ENCODE measurements at regions not wholly inside any gene's neighbourhood (a gene's known extent, or its start where the extent isn't known, plus 50 kb on each side); places are given as distances from the start of the nearest gene placed in this dataset.

DNA sequence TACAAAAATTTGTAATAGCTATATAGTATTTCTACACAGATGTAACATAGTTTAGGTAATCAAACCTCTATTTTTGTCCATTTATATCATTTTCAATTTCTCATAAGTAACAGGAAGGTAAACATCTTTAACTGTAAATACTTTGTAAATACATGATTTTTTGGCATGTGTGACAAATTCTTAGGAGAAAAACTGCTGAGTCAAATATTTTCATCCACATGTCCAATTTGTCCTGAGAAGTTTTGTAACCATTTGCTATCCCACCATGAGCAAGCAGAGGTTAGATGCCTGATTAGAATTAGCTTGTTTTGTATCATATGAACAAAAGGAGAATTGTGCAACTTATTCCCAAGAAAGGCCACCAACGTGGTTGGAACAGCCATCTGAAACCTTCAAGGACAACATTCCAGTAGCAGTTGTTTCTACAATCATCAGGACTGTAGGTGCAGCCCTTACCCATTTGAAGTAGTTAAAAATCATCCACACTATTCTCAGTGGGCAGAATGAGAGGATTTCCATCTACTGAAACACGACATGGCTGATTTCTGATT, 139.6 kb upstream of the MPPED2 start:
- Histone ChIP-seq H3K9ac (ENCODE audit: low read length) (no peak overlapping the region), H3K4me3 (ENCODE audit: insufficient read depth, low read depth, low read length) (no peak overlapping the region), H3K4me2 (ENCODE audit: low read length) (no peak overlapping the region), H3K79me2 (ENCODE audit: insufficient read depth, low read length) (no peaks in the 10 kb centered on the region), H3K36me3 (ENCODE audit: insufficient read depth, low read length) (no peaks in the 10 kb centered on the region), H3K27ac (ENCODE audit: low read depth, low read length) (no peak overlapping the region), H2AFZ (ENCODE audit: low read depth, low read length) (no peak overlapping the region), H3K27me3 (ENCODE audit: insufficient read depth, low read length) (no peaks in the 10 kb centered on the region), H4K20me1 (ENCODE audit: insufficient read depth, low read length) (no peaks in the 10 kb centered on the region), H3K4me1 (ENCODE audit: insufficient read depth, low read length) (no peaks in the 10 kb centered on the region), H3K9me3 (ENCODE audit: insufficient read depth, low read depth, low read length) (no peaks in the 10 kb centered on the region)
- DNase-seq (ENCODE audit: low read depth) (no peak), FAIRE-seq (no peak)
- Mint-ChIP-seq H3K4me3 (ENCODE audit: unreplicated experiment) (no peak overlapping the region), H3K27me3 (ENCODE audit: low read depth, unreplicated experiment) (peaks cover 3% of the 10 kb centered on the region), H3K27ac (ENCODE audit: unreplicated experiment) (no peak overlapping the region), H3K9me3 (ENCODE audit: unreplicated experiment) (no peaks in the 10 kb centered on the region), H3K36me3 (ENCODE audit: low read depth, unreplicated experiment) (no peaks in the 10 kb centered on the region), H3K4me1 (ENCODE audit: low read depth, unreplicated experiment) (no peaks in the 10 kb centered on the region)
- TF ChIP-seq EZH2 (IDR thresholded peaks at IDR 0.05; ENCODE audit: insufficient read depth, low read length): no peak
- TF ChIP-seq, protein P1, sequence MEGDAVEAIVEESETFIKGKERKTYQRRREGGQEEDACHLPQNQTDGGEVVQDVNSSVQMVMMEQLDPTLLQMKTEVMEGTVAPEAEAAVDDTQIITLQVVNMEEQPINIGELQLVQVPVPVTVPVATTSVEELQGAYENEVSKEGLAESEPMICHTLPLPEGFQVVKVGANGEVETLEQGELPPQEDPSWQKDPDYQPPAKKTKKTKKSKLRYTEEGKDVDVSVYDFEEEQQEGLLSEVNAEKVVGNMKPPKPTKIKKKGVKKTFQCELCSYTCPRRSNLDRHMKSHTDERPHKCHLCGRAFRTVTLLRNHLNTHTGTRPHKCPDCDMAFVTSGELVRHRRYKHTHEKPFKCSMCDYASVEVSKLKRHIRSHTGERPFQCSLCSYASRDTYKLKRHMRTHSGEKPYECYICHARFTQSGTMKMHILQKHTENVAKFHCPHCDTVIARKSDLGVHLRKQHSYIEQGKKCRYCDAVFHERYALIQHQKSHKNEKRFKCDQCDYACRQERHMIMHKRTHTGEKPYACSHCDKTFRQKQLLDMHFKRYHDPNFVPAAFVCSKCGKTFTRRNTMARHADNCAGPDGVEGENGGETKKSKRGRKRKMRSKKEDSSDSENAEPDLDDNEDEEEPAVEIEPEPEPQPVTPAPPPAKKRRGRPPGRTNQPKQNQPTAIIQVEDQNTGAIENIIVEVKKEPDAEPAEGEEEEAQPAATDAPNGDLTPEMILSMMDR (IDR thresholded peaks at IDR 0.05; ENCODE audit: insufficient read depth, low read depth, low read length): no peak

DNA sequence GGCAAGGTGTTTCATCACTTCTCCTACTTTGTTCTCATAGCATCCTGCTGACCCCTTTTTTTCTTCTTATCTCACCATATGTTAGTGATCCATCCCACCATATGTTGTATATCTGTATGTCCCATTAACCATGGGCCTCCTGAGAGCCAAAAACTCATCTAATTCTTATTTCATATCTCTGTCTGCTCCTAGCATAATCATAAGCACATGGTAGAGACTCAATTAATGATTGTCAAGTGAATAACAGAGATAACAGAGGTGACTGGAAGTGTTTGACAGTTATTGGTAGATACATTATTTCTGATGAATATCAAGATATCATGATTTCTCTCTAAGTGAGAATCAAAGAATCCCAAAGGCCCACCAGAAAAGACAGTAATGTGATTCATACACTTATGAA, 138.1 kb upstream of the MPPED2 start:
- Mint-ChIP-seq H3K4me3 (ENCODE audit: unreplicated experiment) (no peak overlapping the region), H3K27ac (ENCODE audit: unreplicated experiment) (no peak overlapping the region), H3K4me1 (ENCODE audit: low read depth, unreplicated experiment) (no peaks in the 10 kb centered on the region), H3K36me3 (ENCODE audit: low read depth, unreplicated experiment) (no peaks in the 10 kb centered on the region), H3K27me3 (ENCODE audit: low read depth, unreplicated experiment) (peaks cover 4% of the 10 kb centered on the region), H3K9me3 (ENCODE audit: unreplicated experiment) (no peaks in the 10 kb centered on the region)
- H3K4me3 ChIP-seq (ENCODE audit: insufficient read depth, low read depth, low read length): no peak overlapping the region
- H3K79me2 ChIP-seq (ENCODE audit: insufficient read depth, low read length): no peaks in the 10 kb centered on the region
- no peaks in the 10 kb centered on the region for H3K27me3 ChIP-seq (ENCODE audit: insufficient read depth, low read length)
- H3K9ac ChIP-seq (ENCODE audit: low read length): no peak overlapping the region
- no peaks in the 10 kb centered on the region for H3K4me1 ChIP-seq (ENCODE audit: insufficient read depth, low read length)
- H2AFZ ChIP-seq (ENCODE audit: low read depth, low read length): no peak overlapping the region
- TF ChIP-seq, protein P1 (IDR thresholded peaks at IDR 0.05; ENCODE audit: insufficient read depth, low read depth, low read length): no peak
- TF ChIP-seq EZH2 (IDR thresholded peaks at IDR 0.05; ENCODE audit: insufficient read depth, low read length): no peak
- H3K36me3 ChIP-seq (ENCODE audit: insufficient read depth, low read length): no peaks in the 10 kb centered on the region
- no peak for FAIRE-seq
- H3K27ac ChIP-seq (ENCODE audit: low read depth, low read length): no peak overlapping the region
- H3K4me2 ChIP-seq (ENCODE audit: low read length): no peak overlapping the region
- DNase-seq (ENCODE audit: low read depth): no peak
- no peaks in the 10 kb centered on the region for H3K9me3 ChIP-seq (ENCODE audit: insufficient read depth, low read depth, low read length)
- H4K20me1 ChIP-seq (ENCODE audit: insufficient read depth, low read length): no peaks in the 10 kb centered on the region

DNA sequence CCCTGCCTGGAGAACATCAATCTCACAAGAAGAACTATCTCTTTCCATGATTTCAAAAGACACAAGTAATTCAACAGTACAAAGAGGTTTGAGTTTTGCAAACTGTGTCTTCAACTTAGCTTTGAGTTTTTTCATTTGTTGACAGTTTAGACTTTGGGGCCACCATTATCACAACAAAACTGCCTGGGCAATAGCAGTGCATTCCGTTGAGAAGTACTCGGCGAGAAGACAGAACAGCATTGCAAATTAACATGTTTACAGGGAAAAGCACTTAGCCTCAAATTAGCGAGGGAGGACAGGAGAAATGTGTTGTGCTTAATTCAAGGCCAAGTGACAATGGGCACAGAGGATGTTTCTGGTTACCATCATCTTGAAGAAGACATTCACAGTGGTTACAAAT, 133.2 kb upstream of the MPPED2 start:
- H3K27ac Mint-ChIP-seq (ENCODE audit: unreplicated experiment): no peak overlapping the region

More for the DNA sequence above, 133.2 kb upstream of the MPPED2 start:
- H3K27ac ChIP-seq (ENCODE audit: low read depth, low read length): no peak overlapping the region
- FAIRE-seq (no peak), DNase-seq (ENCODE audit: low read depth) (no peak)
- no peaks in the 10 kb centered on the region for H3K27me3 ChIP-seq (ENCODE audit: insufficient read depth, low read length)
- peaks cover 5% of the 10 kb centered on the region for H3K27me3 Mint-ChIP-seq (ENCODE audit: low read depth, unreplicated experiment)
- H3K4me3 ChIP-seq (ENCODE audit: insufficient read depth, low read depth, low read length): no peak overlapping the region
- H3K9ac ChIP-seq (ENCODE audit: low read length): no peak overlapping the region
- H3K9me3 ChIP-seq (ENCODE audit: insufficient read depth, low read depth, low read length): no peaks in the 10 kb centered on the region
- H2AFZ ChIP-seq (ENCODE audit: low read depth, low read length): no peak overlapping the region
- no peaks in the 10 kb centered on the region for H3K9me3 Mint-ChIP-seq (ENCODE audit: unreplicated experiment)
- H3K4me3 Mint-ChIP-seq (ENCODE audit: unreplicated experiment): no peak overlapping the region
- no peaks in the 10 kb centered on the region for H3K36me3 ChIP-seq (ENCODE audit: insufficient read depth, low read length)
- H3K79me2 ChIP-seq (ENCODE audit: insufficient read depth, low read length): no peaks in the 10 kb centered on the region
- no peaks in the 10 kb centered on the region for H3K36me3 Mint-ChIP-seq (ENCODE audit: low read depth, unreplicated experiment)
- H4K20me1 ChIP-seq (ENCODE audit: insufficient read depth, low read length): no peaks in the 10 kb centered on the region
- no peaks in the 10 kb centered on the region for H3K4me1 ChIP-seq (ENCODE audit: insufficient read depth, low read length)
- no peaks in the 10 kb centered on the region for H3K4me1 Mint-ChIP-seq (ENCODE audit: low read depth, unreplicated experiment)
- TF ChIP-seq, protein P1 (IDR thresholded peaks at IDR 0.05; ENCODE audit: insufficient read depth, low read depth, low read length): no peak
- no peak for TF ChIP-seq EZH2 (IDR thresholded peaks at IDR 0.05; ENCODE audit: insufficient read depth, low read length)
- no peak overlapping the region for H3K4me2 ChIP-seq (ENCODE audit: low read length)
